ENCODE measurements at regions not wholly inside any gene's neighbourhood (a gene's known extent, or its start where the extent isn't known, plus 50 kb on each side); places are given as distances from the start of the nearest gene placed in this dataset.

- DNase-seq (ENCODE audit: low read depth): no peak
Observed at GRCh38 chr10:75294518-75294865, 58.7 kb upstream of the COMTD1 start.

DNA sequence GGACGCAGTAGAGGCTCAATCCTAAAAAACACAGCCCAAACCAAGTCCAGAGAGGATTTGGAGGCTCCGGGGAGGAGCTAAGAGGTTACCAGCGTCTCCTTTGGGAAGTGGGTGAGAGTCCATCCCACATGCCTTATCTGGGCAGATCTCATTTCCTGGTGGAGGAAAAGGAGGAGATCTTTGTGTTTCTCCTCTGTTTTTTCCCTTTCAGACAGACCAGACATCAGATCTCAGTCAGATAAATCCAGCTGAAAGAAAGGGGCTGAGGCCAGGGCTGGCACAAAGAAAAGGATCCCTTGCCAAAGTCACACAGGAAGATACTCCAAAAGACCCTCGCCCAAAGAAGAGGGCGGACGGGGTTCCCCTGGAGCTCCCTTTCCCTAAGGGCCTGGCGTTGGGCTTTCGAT, 58.3 kb upstream of the COMTD1 start:
- no peak for DNase-seq (ENCODE audit: low read depth)

DNA sequence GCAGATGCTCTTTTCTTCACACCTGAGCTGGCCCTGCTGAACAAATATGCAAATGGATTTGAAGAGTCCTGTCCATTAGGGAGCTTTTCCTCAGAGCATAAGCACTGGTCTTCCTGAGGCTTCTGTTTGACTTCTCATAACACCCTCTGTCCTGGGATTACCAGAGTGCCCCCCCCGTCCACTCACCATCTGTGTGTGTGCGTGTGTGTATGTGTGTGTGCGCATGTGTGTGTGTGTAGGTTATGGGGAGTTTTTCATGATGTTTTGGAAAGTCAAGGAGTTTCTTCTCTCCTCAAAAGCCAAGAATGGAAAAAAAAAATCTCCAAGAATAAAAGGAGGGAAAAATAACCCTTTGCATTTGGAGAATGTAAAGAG, 57.7 kb upstream of the COMTD1 start:
- DNase-seq (ENCODE audit: low read depth): no peak

DNA sequence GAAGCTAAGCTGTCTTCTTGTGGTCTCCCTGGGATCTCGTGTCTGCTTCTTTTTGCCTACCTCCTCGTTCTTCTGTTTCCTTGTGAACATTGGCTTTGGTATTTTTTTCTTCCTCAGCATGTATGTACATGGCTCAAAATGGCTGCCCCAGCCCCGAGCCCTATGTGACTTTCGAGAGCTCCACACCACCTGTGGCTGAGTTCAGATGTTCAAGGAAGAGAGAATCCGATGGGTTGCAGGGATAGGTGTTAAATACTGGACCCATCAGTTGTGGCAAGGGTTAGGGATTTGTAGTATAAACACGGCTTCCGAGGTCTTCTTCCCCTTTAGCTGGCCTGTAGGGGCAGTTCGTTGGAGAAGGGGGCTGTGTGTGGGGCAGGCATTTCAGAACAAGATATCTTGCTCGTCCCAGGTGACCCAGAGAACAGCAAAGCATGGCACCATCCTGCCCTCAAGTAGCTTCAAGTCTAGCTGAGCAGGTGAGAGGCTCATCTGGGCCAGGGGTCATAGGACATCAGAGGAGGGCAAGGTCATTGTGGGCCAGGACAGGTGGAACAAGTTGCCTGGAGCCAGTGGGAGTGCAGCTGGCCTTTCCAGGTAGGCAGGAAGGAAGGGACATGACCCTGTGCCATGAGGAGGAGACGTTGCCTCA, 57.2 kb upstream of the COMTD1 start:
- DNase-seq (ENCODE audit: low read depth): no peak

DNA sequence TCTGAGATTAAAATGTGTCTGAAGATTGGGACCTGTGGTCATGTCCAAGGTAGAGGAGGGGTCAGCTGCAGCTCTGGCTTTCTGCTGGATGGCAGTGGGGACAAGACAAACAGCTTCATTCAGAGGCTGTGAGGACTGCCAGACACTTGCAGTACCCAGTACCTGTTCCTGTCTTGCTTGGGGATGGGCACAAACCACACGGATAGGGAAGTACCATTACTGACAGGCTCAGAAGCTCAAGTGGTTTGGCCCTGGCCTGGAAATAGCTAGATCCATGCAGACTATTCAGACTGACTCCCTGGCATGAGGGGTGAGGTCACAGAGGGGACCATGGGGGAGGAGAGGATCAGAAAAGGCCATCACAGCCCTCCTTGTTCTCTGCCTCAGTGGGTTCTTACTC, 56.0 kb upstream of the COMTD1 start:
- no peak for DNase-seq (ENCODE audit: low read depth)

DNA sequence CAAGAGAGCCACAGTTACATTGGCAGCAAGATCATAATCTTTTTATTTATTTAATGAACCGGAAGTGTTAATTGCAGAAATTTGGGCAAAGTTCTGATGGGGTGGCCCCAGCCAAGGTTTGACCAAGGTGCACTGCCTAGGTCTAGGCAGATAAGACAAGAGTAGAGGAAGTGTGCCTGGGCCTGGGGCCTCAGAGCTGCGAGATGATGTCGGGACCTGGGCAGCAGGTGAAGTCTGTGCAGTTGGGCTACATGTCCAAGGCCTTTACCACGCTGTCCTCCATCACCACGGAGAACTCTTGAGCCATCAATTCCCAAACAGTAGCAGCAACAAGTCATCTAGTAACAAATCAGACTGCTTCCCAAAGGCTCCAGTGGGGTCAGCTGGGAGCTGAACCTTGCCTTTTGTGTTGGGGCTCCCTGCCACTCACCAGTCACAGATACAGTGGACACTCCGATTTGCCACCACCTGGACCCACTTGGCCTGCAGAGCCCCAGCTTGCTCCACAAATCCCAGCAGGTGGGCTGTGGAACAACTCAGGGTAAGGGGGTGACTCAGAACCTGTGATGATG, 52.5 kb upstream of the COMTD1 start:
- DNase-seq (ENCODE audit: low read depth): no peak

GRCh38 chr10:75287697-75288096, 51.9 kb upstream of the COMTD1 start:
- no peak for DNase-seq (ENCODE audit: low read depth)

GRCh38 chr10:75286901-75287300, 51.1 kb upstream of the COMTD1 start:
- no peak for DNase-seq (ENCODE audit: low read depth)

Measured in stimulated activated CD8-positive, alpha-beta memory T cell treated with anti-CD3 and anti-CD28 coated beads, Interleukin-15, amount 100 ng/mL, for 24 hours (primary cell).